ENCODE measurements at regions not wholly inside any gene's neighbourhood (a gene's known extent, or its start where the extent isn't known, plus 50 kb on each side); places are given as distances from the start of the nearest gene placed in this dataset.

DNA sequence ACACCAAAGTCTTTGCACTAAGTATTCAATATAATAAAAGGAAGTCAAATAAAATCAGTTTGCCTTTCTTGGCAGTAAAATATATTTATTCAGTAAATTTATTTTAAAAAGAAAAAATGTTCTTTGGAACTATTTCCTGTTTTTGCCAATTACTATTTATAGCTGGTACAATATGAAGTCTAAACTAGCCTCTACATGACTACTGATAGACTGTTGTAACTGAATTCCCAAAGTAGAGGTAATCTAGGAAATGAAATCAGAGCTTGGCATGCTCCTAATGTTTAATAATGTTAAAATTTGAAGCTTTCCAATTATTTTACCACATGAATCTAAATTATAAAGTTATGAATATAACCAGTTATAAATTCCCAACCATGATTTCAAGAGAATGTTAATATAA, 385.5 kb downstream of the SEMA3D start:
- TF ChIP-seq, protein P1, sequence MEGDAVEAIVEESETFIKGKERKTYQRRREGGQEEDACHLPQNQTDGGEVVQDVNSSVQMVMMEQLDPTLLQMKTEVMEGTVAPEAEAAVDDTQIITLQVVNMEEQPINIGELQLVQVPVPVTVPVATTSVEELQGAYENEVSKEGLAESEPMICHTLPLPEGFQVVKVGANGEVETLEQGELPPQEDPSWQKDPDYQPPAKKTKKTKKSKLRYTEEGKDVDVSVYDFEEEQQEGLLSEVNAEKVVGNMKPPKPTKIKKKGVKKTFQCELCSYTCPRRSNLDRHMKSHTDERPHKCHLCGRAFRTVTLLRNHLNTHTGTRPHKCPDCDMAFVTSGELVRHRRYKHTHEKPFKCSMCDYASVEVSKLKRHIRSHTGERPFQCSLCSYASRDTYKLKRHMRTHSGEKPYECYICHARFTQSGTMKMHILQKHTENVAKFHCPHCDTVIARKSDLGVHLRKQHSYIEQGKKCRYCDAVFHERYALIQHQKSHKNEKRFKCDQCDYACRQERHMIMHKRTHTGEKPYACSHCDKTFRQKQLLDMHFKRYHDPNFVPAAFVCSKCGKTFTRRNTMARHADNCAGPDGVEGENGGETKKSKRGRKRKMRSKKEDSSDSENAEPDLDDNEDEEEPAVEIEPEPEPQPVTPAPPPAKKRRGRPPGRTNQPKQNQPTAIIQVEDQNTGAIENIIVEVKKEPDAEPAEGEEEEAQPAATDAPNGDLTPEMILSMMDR (IDR thresholded peaks at IDR 0.05; ENCODE audit: low read depth, low read length), result no peak
- TF ChIP-seq EZH2phosphoT487 (IDR thresholded peaks at IDR 0.05; ENCODE audit: low read depth), result no peak

Measured in OCI-LY3 (cell line).